ENCODE measurements at regions not wholly inside any gene's neighbourhood (a gene's known extent, or its start where the extent isn't known, plus 50 kb on each side); places are given as distances from the start of the nearest gene placed in this dataset.

GRCh38 chr18:24877546-24877945 is 417.1 kb downstream of the HRH4 start:
- DNase-seq (ENCODE audit: low read depth in 2 of 2): no peak

DNA sequence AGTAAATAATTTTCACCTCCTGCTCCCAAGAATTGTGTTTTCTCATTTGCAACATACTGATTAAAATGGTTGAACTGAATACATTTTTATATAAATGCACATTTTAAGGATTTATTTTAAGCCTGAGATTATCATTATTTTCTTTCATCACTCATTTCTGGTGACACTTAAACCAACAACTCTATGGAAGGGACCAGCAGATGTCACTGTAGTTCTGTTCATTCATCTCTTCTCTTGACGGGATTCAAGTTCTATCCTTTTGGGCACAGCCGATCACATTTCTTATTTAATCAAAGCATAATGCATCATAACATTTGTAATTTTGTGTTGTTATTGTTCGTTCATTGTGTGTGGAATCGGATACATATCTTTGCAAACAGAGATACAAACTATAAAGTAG is 417.9 kb downstream of the HRH4 start:
- DNase-seq (ENCODE audit: low read depth in 2 of 2): peak; percentile 64 to 85

- DNase-seq (ENCODE audit: low read depth in 2 of 2): no peak
Measured at GRCh38 chr18:24885276-24885675, 424.8 kb downstream of the HRH4 start.

- no peak for DNase-seq (ENCODE audit: low read depth in 2 of 2)
Measured at GRCh38 chr18:24894880-24895279, 434.4 kb downstream of the HRH4 start.

DNA sequence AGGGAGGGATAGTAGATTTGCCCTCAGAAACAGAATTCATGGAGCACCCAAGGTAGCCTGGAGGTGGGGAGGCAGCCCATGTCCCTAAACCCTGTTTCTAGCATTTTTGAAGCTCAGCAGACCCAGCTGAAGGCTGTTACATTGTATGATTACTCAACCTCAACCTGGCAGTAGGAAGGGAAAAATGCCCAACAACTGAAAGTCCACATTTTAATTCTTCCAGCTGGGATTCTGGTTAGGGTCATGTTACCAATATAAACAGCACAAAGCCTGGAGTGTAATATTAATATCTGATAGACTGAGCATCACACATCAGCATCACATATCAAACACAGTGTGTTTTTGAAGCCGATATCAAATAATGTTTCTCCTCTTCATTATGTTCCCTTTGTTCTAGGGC is 437.0 kb downstream of the HRH4 start:
- no peak for DNase-seq (ENCODE audit: low read depth in 2 of 2)

GRCh38 chr18:24910221-24910620 is 441.7 kb downstream of the ZNF521 start:
- DNase-seq (ENCODE audit: low read depth in 2 of 2): no peak

GRCh38 chr18:24913507-24914170 is 438.3 kb downstream of the ZNF521 start:
- DNase-seq (ENCODE audit: low read depth in 2 of 2): no peak

GRCh38 chr18:24914171-24914525 is 437.8 kb downstream of the ZNF521 start:
- peak in 1 of 2 donors; percentile 16 for DNase-seq (ENCODE audit: low read depth in 2 of 2)

DNA sequence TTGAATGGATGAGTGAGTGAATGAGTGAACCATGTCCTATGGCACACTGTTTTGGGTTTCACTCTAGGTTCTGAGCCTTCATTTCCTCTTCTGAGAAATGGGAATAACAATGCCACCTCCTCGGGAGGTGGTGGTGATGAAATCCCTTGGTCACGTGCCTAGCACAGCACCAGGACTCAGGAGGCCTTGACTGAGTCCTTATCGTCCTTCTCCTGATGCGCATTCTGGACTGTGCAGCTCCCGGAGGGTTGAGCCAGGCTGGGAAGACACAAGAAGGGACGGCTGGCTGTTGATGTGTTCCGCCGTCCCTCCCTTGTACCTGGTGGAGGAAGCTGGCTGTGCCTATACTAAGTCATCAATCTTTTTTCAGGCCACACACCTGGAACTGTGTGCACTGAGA is 437.3 kb downstream of the ZNF521 start:
- DNase-seq (ENCODE audit: low read depth in 2 of 2): no peak

DNA sequence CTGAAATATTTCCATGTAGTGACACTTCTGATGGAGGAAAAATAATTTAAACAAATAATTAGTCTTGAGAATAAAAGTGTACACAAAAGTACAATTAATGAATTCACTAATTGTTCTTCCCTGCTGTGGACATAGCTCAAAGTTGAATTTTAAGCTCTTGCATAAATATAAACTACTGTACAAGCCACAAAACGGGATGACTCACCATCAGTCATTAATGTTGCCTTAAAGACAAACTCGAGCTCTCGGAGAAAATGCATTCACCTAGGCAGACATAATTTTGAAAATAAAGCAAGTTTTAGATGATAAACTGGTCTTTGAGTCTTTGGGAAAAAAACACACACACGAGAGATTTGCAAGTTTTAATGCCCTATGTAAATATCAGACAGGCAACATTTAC is 436.4 kb downstream of the ZNF521 start:
- DNase-seq (ENCODE audit: low read depth in 2 of 2): peak in 1 of 2 donors; percentile 7

DNA sequence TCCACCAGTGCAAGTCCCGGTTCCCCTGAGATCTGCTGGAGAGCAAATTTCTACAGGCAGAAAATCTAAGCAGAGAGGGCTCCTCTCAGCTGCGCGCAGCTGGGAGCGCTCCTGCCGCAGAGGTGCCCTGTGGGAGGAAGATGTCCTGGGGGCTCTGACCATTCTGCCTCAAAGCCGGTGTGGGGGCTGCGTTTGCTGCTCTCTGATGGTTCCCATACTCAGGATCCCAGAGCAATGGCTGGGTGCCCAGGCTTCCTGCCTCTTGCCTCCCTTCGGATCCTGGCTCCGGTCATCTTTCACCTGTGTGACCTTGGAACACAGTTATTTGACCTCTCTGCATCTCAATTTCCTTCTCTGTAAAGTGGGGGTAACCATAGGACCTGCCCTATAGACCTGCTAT is 434.2 kb downstream of the ZNF521 start:
- DNase-seq (ENCODE audit: low read depth in 2 of 2): peak in 1 of 2 donors; percentile 7

DNA sequence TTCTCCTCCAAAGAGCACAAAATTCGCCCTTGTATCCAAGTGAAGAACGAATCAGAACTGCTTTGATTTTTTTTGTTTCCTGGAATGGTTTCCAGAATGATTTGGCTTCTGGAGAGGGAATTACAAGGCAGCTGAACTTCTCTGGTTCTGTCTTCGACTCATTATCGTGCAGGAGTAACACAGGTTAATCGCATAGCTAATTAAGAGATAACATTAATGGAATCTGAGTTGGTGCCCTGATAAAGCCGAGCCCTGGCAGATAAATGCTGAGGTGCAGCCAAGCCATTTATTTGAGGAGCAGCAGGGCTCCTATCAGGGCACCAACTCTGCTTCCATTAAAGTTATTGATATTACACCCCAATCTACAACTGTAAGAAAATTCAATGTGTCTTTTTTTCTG is 433.7 kb downstream of the ZNF521 start:
- no peak for DNase-seq (ENCODE audit: low read depth in 2 of 2)

DNA sequence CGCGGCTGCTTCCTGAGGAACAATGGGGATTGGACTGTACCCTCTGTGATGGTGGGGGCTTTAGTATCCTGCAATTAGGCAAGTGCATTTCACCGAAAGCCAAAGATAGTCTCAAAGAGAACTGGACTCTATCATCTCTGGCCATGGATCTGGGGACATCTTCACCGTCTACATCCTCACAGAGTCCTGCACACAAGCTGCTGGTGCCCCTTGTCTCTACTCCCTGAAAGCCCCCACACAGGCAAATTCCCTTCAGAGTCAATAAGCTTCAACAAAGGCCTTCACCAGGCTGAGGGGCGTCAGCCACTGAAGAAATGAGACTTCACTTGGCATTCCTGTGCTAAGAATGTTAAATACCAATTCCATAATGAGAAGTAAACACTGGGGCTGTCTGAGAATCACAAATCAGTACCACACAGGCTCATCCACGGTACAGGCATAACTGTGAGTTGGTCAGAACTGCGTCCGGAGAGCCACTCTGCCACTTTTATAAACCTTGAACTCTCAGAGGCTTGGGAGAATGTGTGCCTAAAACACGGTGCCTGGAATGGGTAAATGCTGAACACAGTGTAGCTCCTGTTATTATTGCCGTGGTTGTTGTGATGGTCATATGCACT is 432.7 kb downstream of the ZNF521 start:
- DNase-seq (ENCODE audit: low read depth in 2 of 2): no peak

GRCh38 chr18:24922491-24922890 is 429.5 kb downstream of the ZNF521 start:
- DNase-seq (ENCODE audit: low read depth in 2 of 2): no peak

DNA sequence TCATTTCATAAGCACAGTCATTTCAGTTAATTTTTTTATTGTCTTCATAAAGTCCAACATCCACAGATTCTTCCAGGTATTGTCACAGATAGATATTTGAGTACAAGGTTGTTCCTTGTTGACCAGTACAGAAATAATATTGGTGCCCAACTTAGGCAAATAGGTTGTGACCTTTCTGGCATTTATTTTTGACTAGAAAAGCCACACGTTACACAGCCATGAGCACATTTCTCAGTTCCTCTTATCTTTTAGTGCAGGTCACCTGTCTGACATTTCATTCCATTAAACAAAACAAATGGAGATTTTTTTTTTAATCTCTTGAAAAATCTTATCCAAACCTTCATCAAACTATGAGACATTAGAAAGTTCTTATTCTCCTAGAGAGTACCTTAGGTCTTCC is 428.8 kb downstream of the ZNF521 start:
- no peak for DNase-seq (ENCODE audit: low read depth in 2 of 2)

DNA sequence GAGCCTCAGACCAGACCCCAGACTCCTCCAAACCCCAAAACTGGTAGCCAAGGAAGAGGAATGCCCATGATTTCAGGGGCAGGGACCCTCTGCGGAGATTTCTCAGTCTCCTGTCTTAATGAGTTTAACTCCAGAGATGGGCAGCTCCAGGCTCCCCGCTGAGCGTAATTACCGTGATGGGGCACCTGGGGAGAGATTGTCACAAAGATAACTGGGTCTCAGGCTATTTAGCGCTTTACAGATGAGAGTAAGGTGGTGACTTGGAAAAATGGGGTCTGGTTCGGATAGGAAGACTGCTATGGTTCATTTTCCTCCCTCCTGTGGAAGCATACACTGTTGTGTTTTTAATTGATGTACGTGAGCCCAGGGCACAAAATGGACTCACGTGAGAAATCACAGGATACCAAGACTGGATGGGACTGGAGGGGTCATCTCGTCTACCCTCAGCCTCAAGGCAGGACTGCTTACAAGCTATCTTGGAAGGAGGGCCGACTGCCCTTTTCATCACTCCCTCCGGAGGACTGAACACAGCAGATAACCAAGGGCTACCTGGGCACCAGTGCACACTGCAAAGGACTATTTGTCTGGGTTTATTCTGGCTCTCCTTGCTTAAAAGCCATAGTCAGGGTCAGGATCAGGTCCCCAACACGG is 427.8 kb downstream of the ZNF521 start:
- no peak for DNase-seq (ENCODE audit: low read depth in 2 of 2)

DNA sequence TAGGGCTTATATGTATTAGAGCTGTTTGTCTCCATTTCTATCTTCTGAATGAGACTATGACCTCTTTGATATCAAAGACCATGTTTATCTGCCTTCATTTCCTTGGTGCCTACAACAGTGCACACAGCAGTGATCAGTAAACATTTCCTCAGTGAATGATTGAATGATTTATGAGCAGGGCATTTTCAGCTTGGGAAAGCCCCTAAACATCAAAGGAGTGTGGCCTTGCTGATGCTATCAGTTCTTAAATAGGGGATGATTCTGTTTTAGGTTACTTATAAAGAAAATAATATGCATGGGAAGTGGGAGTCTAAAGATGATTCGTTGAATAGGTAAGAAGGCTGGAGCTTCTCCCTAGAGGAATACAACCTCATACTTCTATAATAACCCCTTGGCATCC is 425.3 kb downstream of the ZNF521 start:
- no peak for DNase-seq (ENCODE audit: low read depth in 2 of 2)

DNA sequence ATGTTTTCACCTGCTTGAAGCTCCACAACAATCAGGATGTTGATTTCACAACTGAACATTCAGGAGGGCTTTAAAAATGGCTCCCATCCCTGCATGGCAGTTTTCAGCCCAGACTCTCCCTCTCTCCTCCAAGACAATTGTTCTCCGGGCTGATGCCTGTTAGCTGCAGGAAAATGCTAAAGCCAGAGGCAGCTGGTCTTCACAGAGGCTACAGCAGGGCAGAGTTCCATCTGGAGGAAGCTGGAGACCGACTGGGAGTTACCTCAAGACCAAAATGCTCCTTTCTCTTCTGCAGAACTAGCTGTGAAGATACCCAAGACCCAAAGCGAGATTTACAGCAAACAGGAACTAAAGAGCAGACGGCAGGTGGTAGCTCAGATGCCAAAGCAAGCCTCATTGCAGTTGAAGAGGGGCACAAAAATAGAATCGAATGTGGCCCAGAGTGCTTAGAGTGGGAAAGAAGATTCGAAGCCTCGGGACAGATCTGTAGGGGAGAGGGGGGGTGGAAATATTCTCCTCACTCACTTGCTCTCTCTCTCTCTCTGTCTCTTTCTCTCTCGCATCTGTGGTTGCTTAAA is 423.6 kb downstream of the ZNF521 start:
- DNase-seq (ENCODE audit: low read depth in 2 of 2): no peak

- no peak for DNase-seq (ENCODE audit: low read depth in 2 of 2)
Measured at GRCh38 chr18:24930478-24930877, 421.5 kb downstream of the ZNF521 start.

DNA sequence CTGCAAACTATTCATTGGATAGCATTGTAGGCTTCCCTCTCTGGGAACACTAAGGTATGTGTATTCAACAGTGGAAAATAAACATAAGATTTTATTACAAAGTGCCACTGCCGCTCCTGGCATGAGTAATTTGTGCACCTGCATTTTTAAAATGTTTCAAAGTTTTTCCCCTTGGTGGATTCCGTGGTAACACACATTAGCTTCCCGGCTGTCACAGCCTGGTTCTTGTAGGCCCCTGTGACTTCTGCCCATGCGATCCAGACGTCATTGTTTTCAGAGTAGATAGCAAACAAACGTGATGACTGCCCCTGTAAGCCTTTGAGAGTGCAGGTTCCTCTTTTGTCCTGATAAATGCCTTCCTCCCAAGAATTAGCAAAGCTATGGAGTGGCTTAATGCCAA is 421.0 kb downstream of the ZNF521 start:
- DNase-seq (ENCODE audit: low read depth in 2 of 2): peak in 1 of 2 donors; percentile 43

DNA sequence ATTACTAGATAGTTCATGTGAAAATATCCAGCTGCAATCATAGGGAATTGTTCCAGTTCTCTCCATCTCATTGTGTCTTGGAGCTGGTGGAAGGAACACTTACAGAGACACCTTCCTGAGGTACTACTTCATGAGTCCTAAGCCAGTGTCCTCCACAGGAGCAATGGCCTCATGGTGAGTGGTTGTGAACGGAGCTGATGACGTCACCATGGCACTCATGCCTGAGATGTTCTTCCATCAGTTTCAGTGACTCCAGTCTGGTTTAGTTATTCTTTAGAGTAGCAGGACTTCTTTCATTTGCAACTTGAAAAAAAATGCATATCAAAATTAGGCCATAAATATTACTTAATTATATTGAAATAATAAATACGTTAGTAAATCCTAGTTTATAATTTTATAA is 418.6 kb downstream of the ZNF521 start:
- DNase-seq (ENCODE audit: low read depth in 2 of 2): no peak

- DNase-seq (ENCODE audit: low read depth in 2 of 2): no peak
Measured at GRCh38 chr18:24934258-24934932, 417.6 kb downstream of the ZNF521 start.

All from lung microvascular endothelial cell (primary cell).